Activated gamma-delta T cell (primary cell): ENCODE measurements at regions not wholly inside any gene's neighbourhood (a gene's known extent, or its start where the extent isn't known, plus 50 kb on each side); places are given as distances from the start of the nearest gene placed in this dataset.

Experiments
- DNase-seq: peaks from one replicate; lab custom pipeline; 2025; lab: John Stamatoyannopoulos, UW

GRCh38 chr3:180340395-180340794, 261.6 kb upstream of the TTC14 start:
- no peak for DNase-seq

GRCh38 chr3:180341516-180341915, 260.4 kb upstream of the TTC14 start:
- DNase-seq, result no peak

GRCh38 chr3:180351601-180352000, 250.4 kb upstream of the TTC14 start:
- no peak for DNase-seq

GRCh38 chr3:180352261-180352660, 249.7 kb upstream of the TTC14 start:
- no peak for DNase-seq

- no peak for DNase-seq
Observed at GRCh38 chr3:180354214-180354613, 247.7 kb upstream of the TTC14 start.

- no peak for DNase-seq
Observed at GRCh38 chr3:180358179-180358578, 243.8 kb upstream of the TTC14 start.

- DNase-seq, result no peak
Observed at GRCh38 chr3:180359061-180359952, 242.7 kb upstream of the TTC14 start.

GRCh38 chr3:180359953-180360279, 242.0 kb upstream of the TTC14 start:
- no peak for DNase-seq

GRCh38 chr3:180362081-180362480, 239.9 kb upstream of the TTC14 start:
- DNase-seq, result no peak

- DNase-seq, result no peak
Observed at GRCh38 chr3:180375831-180376230, 226.1 kb upstream of the TTC14 start.

- no peak for DNase-seq
Observed at GRCh38 chr3:180378496-180378895, 223.5 kb upstream of the TTC14 start.

GRCh38 chr3:180382638-180383180, 219.3 kb upstream of the TTC14 start:
- no peak for DNase-seq

GRCh38 chr3:180383332-180384020, 218.5 kb upstream of the TTC14 start:
- DNase-seq, result no peak

GRCh38 chr3:180390313-180390712, 211.7 kb upstream of the TTC14 start:
- DNase-seq, result no peak

- DNase-seq, result no peak
Observed at GRCh38 chr3:180391001-180391400, 211.0 kb upstream of the TTC14 start.

GRCh38 chr3:180401226-180401625, 200.7 kb upstream of the TTC14 start:
- no peak for DNase-seq

- no peak for DNase-seq
Observed at GRCh38 chr3:180402471-180403073, 199.4 kb upstream of the TTC14 start.

GRCh38 chr3:180403156-180403555, 198.8 kb upstream of the TTC14 start:
- DNase-seq, result no peak

GRCh38 chr3:180408654-180409053, 193.3 kb upstream of the TTC14 start:
- DNase-seq, result no peak

- DNase-seq, result no peak
Observed at GRCh38 chr3:180409170-180409569, 192.8 kb upstream of the TTC14 start.

- no peak for DNase-seq
Observed at GRCh38 chr3:180409883-180410282, 192.1 kb upstream of the TTC14 start.

- DNase-seq, result no peak
Observed at GRCh38 chr3:180414157-180414556, 187.8 kb upstream of the TTC14 start.

GRCh38 chr3:180416111-180416594, 185.8 kb upstream of the TTC14 start:
- DNase-seq, result no peak
